H1 (cell line): ENCODE measurements at regions not wholly inside any gene's neighbourhood (a gene's known extent, or its start where the extent isn't known, plus 50 kb on each side); places are given as distances from the start of the nearest gene placed in this dataset.

ENCODE experiments used
- CTCF ChIA-PET: fragments of 300-600 bp; sonication (Branson Sonifier 250); formaldehyde crosslinking; loops from one replicate; lab custom pipeline; 2021; ENCODE audit not compliant: partially characterized antibody; lab: Charles Lee
- POLR2A ChIA-PET: fragments of 300-600 bp; sonication (Branson Sonifier 250); formaldehyde crosslinking; loops from one replicate; lab custom pipeline; 2021; ENCODE audit warnings: inconsistent platforms; ENCODE audit not compliant: partially characterized antibody; lab: Charles Lee
- DNase-seq, 2 experiments: peaks; one replicate each; pipeline versions ENCODE4 v3.0.0 to v3.0.0-alpha.2; 2010 to 2022; ENCODE audit warnings: low spot score in 2 of 2, low read depth in 1 of 2, mixed read lengths in 1 of 2
- FAIRE-seq: peaks from 2 replicates; lab custom pipeline; 2011; peaks lifted over from hg19 to GRCh38; lab: Jason Lieb, UNC
- H2AFZ ChIP-seq: 2 replicates; pipeline ENCODE4 v1.8.1; 2012; ENCODE audit warnings: low read length, inconsistent platforms
- H2AK5ac ChIP-seq: 2 replicates; pipeline ENCODE4 v1.6.1; 2013; ENCODE audit warnings: low read depth, low read length
- H2BK120ac ChIP-seq: replicated peaks from 2 replicates; pipeline ENCODE3; 2013; ENCODE audit warnings: low read depth, low read length, inconsistent platforms
- H2BK12ac ChIP-seq: 2 replicates; pipeline ENCODE4 v1.6.1; 2013; ENCODE audit warnings: low read depth, low read length
- H2BK15ac ChIP-seq: 2 replicates; pipeline ENCODE4 v1.6.1; 2013; ENCODE audit warnings: low read length
- H2BK20ac ChIP-seq: 2 replicates; pipeline ENCODE4 v1.6.1; 2013; ENCODE audit warnings: low read length
- H2BK5ac ChIP-seq: 2 replicates; pipeline ENCODE4 v1.6.1; 2013; ENCODE audit warnings: low read depth, low read length
- H3K14ac ChIP-seq: 2 replicates; pipeline ENCODE4 v1.6.1; 2013; ENCODE audit warnings: inconsistent platforms; ENCODE audit not compliant: insufficient read length
- H3K18ac ChIP-seq: 2 replicates; pipeline ENCODE4 v1.6.1; 2013; ENCODE audit warnings: low read length; ENCODE audit errors: extremely low read depth
- H3K23ac ChIP-seq: 2 replicates; pipeline ENCODE4 v1.6.1; 2013; ENCODE audit warnings: inconsistent platforms; ENCODE audit not compliant: insufficient read length
- H3K23me2 ChIP-seq: 2 replicates; pipeline ENCODE4 v1.6.1; 2013; ENCODE audit warnings: low read depth, low read length
- H3K27ac ChIP-seq: 2 replicates; pipeline ENCODE4 v1.6.1; 2011; ENCODE audit warnings: low read depth, low read length, inconsistent platforms
- H3K27me3 ChIP-seq, 4 experiments: replicated peaks in 1 of 4; 1 replicate in 1 of 4; 2 replicates in 3 of 4; pipeline versions ENCODE4 v1.6.1 to v1.8.1; 2011 to 2013; ENCODE audit warnings: low read length in 3 of 4, mild to moderate bottlenecking in 3 of 4, inconsistent platforms in 2 of 4, mixed read lengths in 2 of 4, moderate library complexity in 1 of 4; ENCODE audit not compliant: control insufficient read depth in 3 of 4, insufficient read depth in 3 of 4; ENCODE audit errors: extremely low read depth in 1 of 4
- H3K36me3 ChIP-seq, 4 experiments: 2 replicates each; pipeline versions ENCODE4 v1.6.1 to v1.8.1; 2011 to 2013; ENCODE audit warnings: mild to moderate bottlenecking in 4 of 4, low read length in 3 of 4, moderate library complexity in 2 of 4, control low read depth in 1 of 4, inconsistent platforms in 1 of 4; ENCODE audit not compliant: insufficient read depth in 4 of 4, control insufficient read depth in 2 of 4
- H3K4ac ChIP-seq: replicated peaks from 2 replicates; pipeline ENCODE3; 2013; ENCODE audit warnings: low read length, low read depth, mixed read lengths, inconsistent platforms; ENCODE audit not compliant: insufficient read length
- H3K4me1 ChIP-seq, 4 experiments: replicated peaks in 1 of 4; 1 replicate in 1 of 4; 2 replicates in 3 of 4; pipeline versions ENCODE4 v1.6.1 to v1.8.1; 2011 to 2013; ENCODE audit warnings: low read length in 3 of 4, inconsistent platforms in 2 of 4, mixed read lengths in 1 of 4; ENCODE audit not compliant: insufficient read depth in 4 of 4, control insufficient read depth in 3 of 4
- H3K4me2 ChIP-seq, 2 experiments: 2 replicates each; pipeline versions ENCODE4 v1.6.1 to v1.8.1; 2011 to 2013; ENCODE audit warnings: low read depth in 2 of 2, low read length in 2 of 2, control low read depth in 1 of 2, inconsistent platforms in 1 of 2, mild to moderate bottlenecking in 1 of 2; ENCODE audit not compliant: insufficient read depth in 1 of 2
- H3K4me3 ChIP-seq, 4 experiments: fragments of 200-600, 300-600 bp in 1 of 4; sonication (generic), shearing (Covaris generic), sonication (Bioruptor Twin) in 1 of 4; 2 replicates each; pipeline versions ENCODE4 v1.5.1 to v1.8.1; 2011 to 2016; ENCODE audit warnings: low read length in 4 of 4, low read depth in 3 of 4, control low read depth in 2 of 4, inconsistent platforms in 2 of 4, mild to moderate bottlenecking in 2 of 4, mixed read lengths in 1 of 4, moderate library complexity in 1 of 4; ENCODE audit not compliant: insufficient read depth in 2 of 4; ENCODE audit errors: extremely low read depth in 1 of 4
- H3K56ac ChIP-seq: replicated peaks from 2 replicates; pipeline ENCODE3; 2013; ENCODE audit warnings: low read depth, mild to moderate bottlenecking, mixed read lengths, low read length, inconsistent platforms; ENCODE audit not compliant: insufficient read length
- H3K79me1 ChIP-seq: 2 replicates; pipeline ENCODE4 v1.6.1; 2013; ENCODE audit warnings: low read depth, low read length, control low read depth
- H3K79me2 ChIP-seq, 2 experiments: 2 replicates each; pipeline versions ENCODE4 v1.6.1 to v1.8.1; 2012 to 2013; ENCODE audit warnings: low read length in 2 of 2, mild to moderate bottlenecking in 2 of 2, inconsistent platforms in 1 of 2; ENCODE audit not compliant: insufficient read depth in 2 of 2, control insufficient read depth in 1 of 2
- H3K9ac ChIP-seq, 4 experiments: replicated peaks in 1 of 4; 1 replicate in 1 of 4; 2 replicates in 3 of 4; pipeline versions ENCODE4 v1.6.1 to v1.8.1; 2011 to 2013; ENCODE audit warnings: low read depth in 3 of 4, low read length in 3 of 4, control low read depth in 2 of 4, mild to moderate bottlenecking in 2 of 4, moderate library complexity in 2 of 4, inconsistent platforms in 1 of 4; ENCODE audit errors: extremely low read depth in 1 of 4
- H3K9me3 ChIP-seq, 2 experiments: 2 replicates each; pipeline versions ENCODE4 v1.6.1 to v1.8.1; 2012 to 2013; ENCODE audit warnings: mild to moderate bottlenecking in 2 of 2, moderate library complexity in 2 of 2, control low read depth in 1 of 2, inconsistent platforms in 1 of 2, low read depth in 1 of 2, low read length in 1 of 2, mixed read lengths in 1 of 2; ENCODE audit not compliant: insufficient read depth in 2 of 2
- H4K20me1 ChIP-seq, 2 experiments: replicated peaks in 1 of 2; 2 replicates each; pipeline versions ENCODE3 to v1.8.1; 2011 to 2013; ENCODE audit warnings: inconsistent platforms in 2 of 2, low read length in 2 of 2, mild to moderate bottlenecking in 1 of 2; ENCODE audit not compliant: insufficient read depth in 2 of 2, control insufficient read depth in 1 of 2
- H4K5ac ChIP-seq: 2 replicates; pipeline ENCODE4 v1.6.1; 2013; ENCODE audit warnings: low read length, low read depth, mixed read lengths, inconsistent platforms; ENCODE audit not compliant: insufficient read length
- H4K8ac ChIP-seq: 2 replicates; pipeline ENCODE4 v1.8.0; 2013; ENCODE audit warnings: mild to moderate bottlenecking, moderate library complexity, low read length, inconsistent platforms; ENCODE audit not compliant: insufficient read depth; ENCODE audit errors: extremely low read depth
- H4K91ac ChIP-seq: replicated peaks from 2 replicates; pipeline ENCODE3; 2013; ENCODE audit warnings: low read length, mixed read lengths, inconsistent platforms; ENCODE audit not compliant: insufficient read length
- ASH2L ChIP-seq: fragments of 200-600, 300-600 bp; sonication (generic); IDR thresholded peaks from one replicate; pipeline ENCODE4 v1.7.1; 2017; ENCODE audit warnings: low read length
- BCL11A ChIP-seq, 2 experiments: IDR thresholded peaks; one replicate each; pipeline ENCODE4 v1.6.1; 2011; ENCODE audit warnings: low read depth in 2 of 2, low read length in 2 of 2, mild to moderate bottlenecking in 2 of 2
- CHD1 ChIP-seq: IDR thresholded peaks from 2 replicates; pipeline ENCODE4 v1.6.1; 2012; ENCODE audit warnings: low read depth, low read length, improper control_type of control experiment
- CHD2 ChIP-seq: IDR thresholded peaks from 2 replicates; pipeline ENCODE4 v1.6.1; 2012; ENCODE audit warnings: low read length, improper control_type of control experiment
- CREB1 ChIP-seq: IDR thresholded peaks from 2 replicates; pipeline ENCODE4 v1.6.1; 2012; ENCODE audit warnings: inconsistent platforms
- PHF8 ChIP-seq: fragments of 200-600 bp; sonication (generic); conservative IDR thresholded peaks from 2 replicates; pipeline ENCODE4 v1.7.1; 2012; ENCODE audit warnings: low read depth, mild to moderate bottlenecking, inconsistent platforms, low read length, moderate library complexity
- POU5F1 ChIP-seq: IDR thresholded peaks from 2 replicates; pipeline ENCODE4 v1.6.1; 2011; ENCODE audit warnings: low read depth, mild to moderate bottlenecking, low read length, moderate library complexity
- ZNF274 ChIP-seq: IDR thresholded peaks from 2 replicates; pipeline ENCODE4 v1.7.0; 2012; ENCODE audit warnings: low read length, borderline replicate concordance; ENCODE audit errors: extremely low read depth
- WGBS, 2 experiments: shearing (Covaris generic) in 1 of 2; methylation state at CpG; one replicate each; pipeline versions ENCODE4 v1.1.6 to v1.1.7; 2013 to 2015; ENCODE audit warnings: low lambda C conversion rate in 2 of 2, mixed read lengths in 2 of 2, inconsistent platforms in 1 of 2, low coverage in 1 of 2, missing lambda C conversion rate in 1 of 2; ENCODE audit not compliant: insufficient replicate concordance in 2 of 2, insufficient coverage in 1 of 2, insufficient read length in 1 of 2; ENCODE audit errors: extremely low coverage in 1 of 2, missing lambda C conversion rate in 1 of 2; 5-methylcytosine and 5-hydroxymethylcytosine counted together

DNA sequence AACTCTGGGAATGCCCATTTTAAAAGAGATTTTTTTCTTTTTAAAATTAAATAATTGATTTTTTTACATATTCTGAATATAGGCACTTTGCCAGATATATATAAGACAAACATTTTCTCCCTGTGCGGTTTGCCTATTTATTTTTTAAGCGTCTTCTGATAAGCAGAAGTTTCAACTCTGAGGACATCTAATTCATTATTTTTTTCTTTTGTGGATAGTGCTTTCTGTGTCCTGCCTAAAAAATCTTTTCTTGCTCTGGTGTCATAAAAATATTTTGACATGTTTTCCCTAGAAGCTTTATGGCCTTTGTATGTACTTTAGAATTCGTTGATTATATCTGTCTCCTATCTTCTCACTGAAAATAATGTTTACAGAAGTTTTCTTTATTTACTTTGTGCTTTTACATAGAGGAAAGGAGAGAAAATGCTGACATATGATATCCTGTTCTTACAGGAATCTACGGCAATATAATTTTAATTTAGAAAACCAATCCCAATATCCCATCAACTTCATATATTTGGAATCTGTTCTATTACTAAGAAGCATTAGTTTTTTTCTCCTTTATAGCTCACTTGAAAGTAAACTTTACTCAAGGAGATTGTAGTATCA, 111.9 kb upstream of the EFNA5 start:
- Histone ChIP-seq H3K27me3 (no peaks in the 10 kb centered on the region), H3K4me3 (no peak overlapping the region), H2BK15ac (no peak overlapping the region), H3K79me2 (no peaks in the 10 kb centered on the region), H2BK20ac (no peak overlapping the region), H3K23me2 (no peaks in the 10 kb centered on the region), H3K9me3 (peaks cover 6% of the 10 kb centered on the region in 2 experiments; a peak in 3 of 4 replicates), H2BK120ac (no peak overlapping the region), H2BK12ac (no peak overlapping the region), H4K91ac (no peak overlapping the region), H3K56ac (no peak overlapping the region), H4K8ac (no peak overlapping the region), H4K5ac (no peak overlapping the region), H2AFZ (no peak overlapping the region), H4K20me1 (no peaks in the 10 kb centered on the region), H3K18ac (no peak overlapping the region), H2AK5ac (no peak overlapping the region), H3K36me3 (peaks cover 0 to 6% (median 0%) of the 10 kb centered on the region in 4 experiments; a peak in 2 of 8 replicates), H3K4me2 (no peak overlapping the region), H3K23ac (no peak overlapping the region), H2BK5ac (no peak overlapping the region), H3K79me1 (no peaks in the 10 kb centered on the region), H3K4me1 (no peaks in the 10 kb centered on the region), H3K27ac (no peak overlapping the region), H3K14ac (no peak overlapping the region), H3K9ac (no peak overlapping the region), H3K4ac (no peak overlapping the region)
- 82% methylated on average over 4 of the region's 4 CpGs; no CpG with 5 or more reads in 1 of the 2 experiments for WGBS, 2 experiments
- FAIRE-seq: no peak
- ChIA-PET CTCF (interaction anchor here (0.7 kb wide), 1 partner anchor 17 kb away, joined by 3 read pairs; no protein-coding TSS in a partner anchor), POLR2A (no interaction called here)
- DNase-seq: no peak
- TF ChIP-seq ZNF274: no peak
- TF ChIP-seq CHD1: no peak
- no peak for TF ChIP-seq PHF8
- no peak for TF ChIP-seq POU5F1
- TF ChIP-seq CREB1: no peak
- TF ChIP-seq ASH2L: no peak
- TF ChIP-seq BCL11A (IDR thresholded peaks at IDR 0.05; ENCODE audit: low read depth in 2 of 2, low read length in 2 of 2): no peak
- TF ChIP-seq CHD2: no peak
